Activated CD4-positive, alpha-beta T cell treated with anti-CD3 and anti-CD28 coated beads, Interleukin-10, Interleukin-2, amounts not matched to agents 100 ng/mL and 50 ng/mL, durations not matched to agents 16 hours and 8 hours (primary cell): ENCODE measurements at regions not wholly inside any gene's neighbourhood (a gene's known extent, or its start where the extent isn't known, plus 50 kb on each side); places are given as distances from the start of the nearest gene placed in this dataset.

Source experiments
- DNase-seq: peaks from one replicate; pipeline ENCODE4 v3.0.0-alpha.2; 2020

- no peak for DNase-seq
These were observed 227.4 kb downstream of the SLC7A11 start for GRCh38 chr4:138014590-138015288.

DNA sequence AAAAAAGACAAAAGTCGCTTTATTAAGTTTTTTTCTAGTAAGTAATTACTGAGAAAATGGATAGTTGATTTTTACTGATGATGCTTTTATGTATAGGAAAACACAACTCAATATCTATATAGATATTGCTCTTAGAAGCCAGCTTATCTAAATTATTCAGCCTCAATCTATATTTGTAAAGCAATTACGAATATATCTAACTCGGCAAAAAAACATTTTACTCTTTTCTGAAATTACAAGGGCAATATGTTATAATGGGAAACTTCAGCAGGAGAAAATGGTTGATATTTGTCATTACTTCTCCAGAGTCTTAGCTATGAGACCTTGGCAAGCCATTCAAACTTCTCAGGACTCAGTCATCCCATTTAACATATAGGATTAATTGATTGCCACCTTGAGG lies 228.5 kb downstream of the SLC7A11 start:
- no peak for DNase-seq

GRCh38 chr4:138010639-138011038 lies 231.5 kb downstream of the SLC7A11 start:
- DNase-seq: peak; percentile 22

DNA sequence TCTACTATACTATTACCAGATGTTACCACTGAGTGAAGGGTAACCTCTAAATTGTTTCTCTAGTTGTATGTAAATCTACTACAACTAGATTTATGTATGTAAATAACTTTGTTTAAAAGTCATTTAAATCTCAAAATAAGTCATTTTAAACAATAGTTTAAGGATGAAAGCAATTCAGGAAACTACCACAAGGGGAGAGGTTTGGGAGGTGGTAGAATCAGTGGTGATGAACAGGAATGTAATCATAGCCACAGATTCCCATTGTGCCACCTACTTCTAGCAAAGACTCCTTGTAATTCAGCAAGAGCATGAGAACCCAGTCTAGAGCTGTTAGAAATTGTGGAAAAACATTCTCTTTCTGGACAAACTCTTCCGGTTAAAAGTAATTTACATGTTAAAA lies 234.6 kb downstream of the SLC7A11 start:
- no peak for DNase-seq

GRCh38 chr4:138005486-138005885 lies 236.7 kb downstream of the SLC7A11 start:
- no peak for DNase-seq

DNA sequence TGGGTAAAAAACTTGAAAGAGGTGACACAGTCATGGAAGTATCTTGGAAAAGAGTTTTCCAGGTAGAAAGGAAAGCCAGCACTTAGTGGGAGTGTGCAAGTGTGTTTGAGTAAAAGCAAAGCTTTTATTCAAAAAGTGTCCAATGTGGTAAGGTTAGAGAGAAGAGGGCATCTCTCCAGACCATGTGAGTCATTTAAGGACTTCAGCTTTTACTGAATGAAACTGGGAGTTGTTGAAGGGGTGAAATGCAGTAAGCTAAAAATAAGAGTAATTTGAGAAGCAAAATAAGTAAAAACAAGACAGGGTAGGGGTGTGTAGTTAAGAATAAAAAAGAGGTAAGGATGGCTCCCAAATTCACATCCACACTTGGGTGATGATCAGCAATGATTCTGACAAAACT lies 238.9 kb downstream of the SLC7A11 start:
- peak; percentile 55 for DNase-seq

DNA sequence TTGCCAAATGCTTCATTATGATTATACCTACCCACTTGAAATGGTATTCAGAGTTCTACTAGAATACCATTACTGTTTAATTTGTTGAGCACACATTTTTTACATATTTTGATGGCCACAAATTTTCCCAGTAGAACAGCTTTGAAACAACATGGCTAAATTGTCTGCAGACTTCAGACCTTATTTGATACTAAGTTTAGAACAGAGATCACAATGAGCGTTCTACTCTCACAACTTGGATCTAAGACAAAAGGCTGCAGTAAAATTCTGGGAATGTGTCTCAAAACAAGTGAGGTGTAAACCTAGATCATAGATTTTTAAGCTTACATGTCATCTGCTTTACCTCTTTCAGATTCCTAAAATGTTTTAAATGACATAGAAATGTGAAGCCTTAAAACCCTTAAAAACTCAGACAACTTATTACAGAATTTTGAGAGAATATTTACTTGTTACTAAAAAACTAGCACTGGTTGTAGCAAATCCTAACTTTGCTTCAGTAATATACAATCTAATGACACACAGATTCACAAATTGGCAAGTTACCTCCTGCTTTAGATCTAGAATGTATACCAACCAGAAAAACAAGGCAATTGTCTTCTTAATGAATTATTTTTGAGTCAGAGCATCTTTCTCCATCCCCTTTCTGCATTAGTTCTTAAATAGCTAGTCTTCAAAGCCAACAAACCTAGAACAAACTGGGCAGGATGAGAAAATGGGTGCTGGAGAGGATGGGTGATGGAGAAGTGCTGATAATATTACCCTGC lies 243.3 kb downstream of the SLC7A11 start:
- no peak for DNase-seq

DNA sequence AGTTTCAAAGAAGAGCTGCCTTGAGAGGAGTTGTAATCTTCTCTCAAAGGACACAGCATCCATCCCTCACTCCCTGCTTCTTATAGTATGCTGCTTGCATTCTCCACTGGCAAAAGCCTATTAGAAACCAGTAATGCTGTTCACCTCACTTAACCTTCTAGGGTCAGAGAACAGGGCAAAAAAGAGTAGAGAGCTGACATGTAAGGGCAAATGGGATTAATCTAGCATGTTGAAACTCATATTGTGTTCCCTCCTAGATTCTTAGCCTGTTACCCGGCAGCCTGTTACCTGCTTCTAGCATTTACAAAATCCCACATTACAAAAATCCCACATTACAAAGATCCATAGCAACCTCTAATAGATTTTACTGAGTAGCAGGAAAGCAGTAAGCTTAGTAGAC lies 244.7 kb downstream of the SLC7A11 start:
- no peak for DNase-seq

DNA sequence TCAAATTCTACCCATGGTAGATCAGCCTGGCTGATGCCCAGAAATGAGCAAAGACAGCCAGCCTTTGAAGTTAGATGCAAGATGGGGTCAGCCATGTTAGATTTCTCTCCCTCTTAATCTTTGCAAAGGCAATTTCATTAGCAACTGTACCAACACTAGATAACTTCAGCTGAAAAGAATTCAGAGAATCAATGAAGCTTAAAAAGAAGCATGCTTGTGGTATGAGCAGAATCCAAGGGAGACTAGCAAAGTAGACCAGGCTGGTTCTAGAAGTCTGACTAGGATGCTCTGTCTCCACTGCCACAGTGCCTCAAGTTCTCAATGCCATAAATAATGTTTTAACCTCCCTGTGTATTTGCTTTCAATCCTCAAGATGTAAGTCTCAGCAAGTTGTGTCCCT lies 247.3 kb downstream of the SLC7A11 start:
- no peak for DNase-seq

DNA sequence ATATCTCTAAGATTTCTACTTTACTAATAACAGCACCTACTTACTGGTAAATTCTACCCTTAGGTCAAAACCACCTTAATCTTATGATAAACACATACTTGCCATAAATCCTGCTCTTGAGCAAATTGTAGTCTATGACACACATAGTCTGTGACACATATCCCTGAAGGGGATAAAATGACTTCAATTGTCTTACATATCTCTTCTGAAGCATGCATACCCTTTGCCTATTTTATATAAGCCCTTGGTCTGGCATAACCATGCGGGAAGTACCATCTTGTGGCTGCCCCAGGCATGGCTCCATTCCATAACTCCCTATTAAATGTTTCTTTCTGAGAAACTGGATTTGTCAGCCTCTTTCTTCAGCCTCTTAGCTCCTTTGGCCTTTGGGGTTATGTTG lies 248.9 kb downstream of the SLC7A11 start:
- DNase-seq: no peak

GRCh38 chr4:137981277-137981676 lies 260.9 kb downstream of the SLC7A11 start:
- no peak for DNase-seq

DNA sequence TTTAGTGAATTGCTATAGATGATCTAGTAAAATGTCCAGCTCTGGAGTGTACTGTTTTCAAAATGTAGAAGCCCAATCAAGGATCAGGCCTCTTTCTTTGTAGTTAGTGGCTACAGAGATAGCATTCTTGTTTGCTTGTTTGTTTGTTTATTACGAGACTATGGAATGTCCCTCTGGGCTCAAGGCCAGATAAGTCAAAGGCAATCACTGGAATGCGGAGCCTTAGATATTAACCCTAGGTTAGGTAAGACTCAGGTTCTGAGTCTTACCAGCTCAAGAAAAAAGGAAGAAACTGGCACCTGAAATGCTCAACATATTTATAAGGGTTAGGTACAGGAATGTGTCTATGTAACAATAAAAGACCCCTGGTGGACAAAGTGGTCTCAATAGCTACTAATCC lies 261.5 kb downstream of the SLC7A11 start:
- DNase-seq: no peak

GRCh38 chr4:137979938-137980337 lies 262.2 kb downstream of the SLC7A11 start:
- DNase-seq: no peak

DNA sequence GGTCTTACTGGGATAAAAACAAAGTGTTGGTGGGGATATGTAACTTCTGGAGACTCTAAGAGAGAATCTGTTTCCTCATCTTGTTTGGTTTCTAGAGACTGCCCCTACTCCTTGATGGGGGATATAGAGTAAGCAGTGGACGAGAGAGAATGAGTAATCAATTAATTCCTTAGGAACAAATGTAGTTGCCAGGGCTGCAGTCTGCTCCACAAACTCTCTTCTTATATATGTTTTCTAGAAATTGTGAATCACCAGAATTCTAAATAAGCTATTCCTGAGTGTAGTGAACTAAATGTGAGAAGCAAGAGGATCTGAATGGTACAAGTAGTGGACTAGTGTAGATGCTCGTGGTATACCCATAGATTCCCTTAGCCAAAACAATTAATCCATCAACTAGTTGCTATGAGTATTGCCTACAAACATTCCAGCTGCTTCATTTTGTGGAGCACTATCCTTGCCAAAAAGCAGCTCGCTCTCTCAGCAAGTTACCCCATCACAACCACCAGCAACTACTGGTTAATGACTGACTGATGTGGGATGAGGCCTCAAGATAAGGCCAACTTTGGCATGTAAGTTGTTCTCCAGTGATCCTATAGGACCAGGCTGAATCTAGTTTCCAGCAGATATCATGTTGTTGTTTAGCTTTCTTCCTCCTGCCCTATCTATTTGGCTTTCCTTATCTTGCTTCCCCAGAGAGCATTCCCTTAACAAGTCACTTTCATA lies 273.0 kb downstream of the SLC7A11 start:
- no peak for DNase-seq

DNA sequence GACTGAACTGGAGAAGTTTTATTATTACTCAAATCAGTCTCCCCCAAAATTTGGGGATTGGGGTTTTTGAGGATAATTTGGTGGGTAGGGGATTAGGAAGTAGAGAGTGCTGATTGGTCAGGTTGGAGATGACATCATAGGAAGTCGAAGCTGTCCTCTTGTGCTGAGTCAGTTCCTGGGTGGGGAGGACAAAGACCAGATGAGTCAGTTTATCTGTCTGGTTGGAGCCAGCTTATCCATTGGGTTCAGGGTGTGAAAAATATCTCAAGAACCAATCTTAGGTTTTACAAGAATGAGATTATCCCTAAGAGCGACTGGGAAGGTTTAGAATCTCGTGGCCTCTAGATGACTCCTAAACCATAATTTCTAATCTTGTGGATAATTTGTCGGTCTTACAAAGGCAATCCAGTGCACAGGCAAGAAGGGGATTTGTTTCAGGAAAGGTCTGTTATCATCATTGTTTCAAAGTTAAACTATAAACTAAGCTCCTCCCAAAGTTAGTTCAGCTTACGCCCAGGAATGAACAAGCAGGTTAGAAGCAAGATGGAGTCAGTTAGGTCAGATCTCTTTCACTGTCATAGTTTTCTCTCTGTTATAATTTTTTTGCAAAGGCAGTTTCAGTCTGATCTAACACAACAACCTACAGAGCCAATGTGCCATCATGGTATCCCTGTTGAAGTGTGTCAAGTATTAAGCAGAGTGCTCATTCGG lies 274.5 kb downstream of the SLC7A11 start:
- peak; percentile 1 for DNase-seq

GRCh38 chr4:137966504-137966903 lies 275.6 kb downstream of the SLC7A11 start:
- no peak for DNase-seq

GRCh38 chr4:137961051-137961438 lies 281.1 kb downstream of the SLC7A11 start:
- DNase-seq: no peak

- DNase-seq: no peak
These were observed 281.6 kb downstream of the SLC7A11 start for GRCh38 chr4:137960371-137961050.

- DNase-seq: no peak
These were observed 284.3 kb downstream of the SLC7A11 start for GRCh38 chr4:137957806-137958205.

DNA sequence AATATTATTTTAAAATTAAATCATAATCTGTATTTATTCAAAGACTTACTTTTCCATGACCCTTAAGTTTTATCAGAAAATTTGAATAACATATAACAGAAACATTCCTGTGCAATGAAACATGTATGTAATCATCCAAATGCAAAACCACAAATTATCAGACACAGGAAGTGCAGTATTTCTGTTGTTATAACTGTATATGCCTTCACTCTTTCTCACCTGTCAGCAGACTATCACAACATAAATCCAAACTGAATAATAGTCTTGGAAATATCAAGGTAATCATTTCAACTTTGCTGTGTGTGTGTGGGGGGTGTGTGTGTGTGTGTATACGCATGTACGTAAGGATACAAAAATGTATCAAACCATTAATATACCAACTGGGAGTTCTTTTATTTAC lies 285.9 kb downstream of the SLC7A11 start:
- DNase-seq: no peak

- DNase-seq: no peak
These were observed 286.6 kb downstream of the SLC7A11 start for GRCh38 chr4:137955595-137955994.

DNA sequence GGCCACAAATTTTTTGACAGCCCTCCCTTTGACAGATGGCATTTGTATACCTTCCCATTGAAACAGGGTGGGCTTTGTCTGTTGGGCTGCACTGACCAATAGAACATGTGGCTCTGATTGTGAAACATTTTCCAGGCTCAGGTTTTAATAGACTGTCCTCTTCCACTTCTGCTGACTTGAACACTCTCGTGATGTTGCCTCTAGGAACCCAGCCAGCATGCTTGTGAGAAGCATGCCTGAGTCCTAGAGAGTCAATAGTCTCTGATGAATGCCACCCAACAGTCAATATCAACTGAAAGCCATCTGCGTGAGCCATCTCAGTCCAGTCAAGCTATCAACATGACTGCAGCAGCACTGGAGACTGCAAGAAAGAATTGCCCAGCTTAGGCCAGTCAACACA lies 290.0 kb downstream of the SLC7A11 start:
- DNase-seq: no peak

DNA sequence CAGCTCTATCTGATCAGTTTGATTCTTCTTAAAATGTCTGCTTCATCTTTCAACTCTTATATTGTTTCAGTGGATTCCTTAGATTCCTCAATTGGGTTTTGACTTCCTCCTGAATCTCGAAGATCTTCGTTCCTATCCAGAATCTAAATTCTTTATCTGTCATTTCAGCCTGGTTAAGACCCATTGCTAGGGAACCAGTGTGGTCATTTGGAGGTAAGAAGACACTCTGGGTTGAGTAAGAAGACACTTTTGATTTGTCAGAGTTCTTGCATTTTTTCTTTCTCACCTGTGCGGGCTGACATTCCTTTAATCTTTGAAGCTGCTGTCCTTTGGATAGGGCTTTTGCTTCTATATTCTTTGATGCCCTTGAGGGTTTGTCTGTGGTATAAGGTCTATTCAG lies 291.9 kb downstream of the SLC7A11 start:
- no peak for DNase-seq
